ENCODE measurements at regions not wholly inside any gene's neighbourhood (a gene's known extent, or its start where the extent isn't known, plus 50 kb on each side); places are given as distances from the start of the nearest gene placed in this dataset.

DNA sequence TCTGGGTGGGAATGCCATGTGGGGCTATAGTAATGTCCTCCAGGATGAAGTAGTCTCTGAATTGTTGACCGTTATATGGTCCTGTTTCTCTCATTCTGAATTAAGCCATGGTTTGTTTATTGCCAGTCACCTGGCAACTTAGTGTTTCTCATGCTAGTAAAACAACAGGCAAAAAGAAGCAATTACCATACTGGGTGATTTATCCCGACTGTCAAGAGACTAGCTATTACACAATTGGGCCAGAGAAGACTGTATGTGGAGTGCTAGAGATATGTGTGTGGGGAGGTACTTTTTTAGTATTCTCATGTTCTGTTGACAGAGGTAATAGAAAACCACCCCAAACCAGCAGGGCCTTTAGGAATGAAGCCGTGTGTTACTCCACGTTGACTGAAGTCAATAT lies 258.2 kb downstream of the TDRD3 start:
- TF ChIP-seq CTCF (IDR thresholded peaks at IDR 0.05): no peak
- DNase-seq (ENCODE audit: low spot score) (no peak), ATAC-seq (ENCODE audit: low FRiP score) (peak; percentile 64)

DNA sequence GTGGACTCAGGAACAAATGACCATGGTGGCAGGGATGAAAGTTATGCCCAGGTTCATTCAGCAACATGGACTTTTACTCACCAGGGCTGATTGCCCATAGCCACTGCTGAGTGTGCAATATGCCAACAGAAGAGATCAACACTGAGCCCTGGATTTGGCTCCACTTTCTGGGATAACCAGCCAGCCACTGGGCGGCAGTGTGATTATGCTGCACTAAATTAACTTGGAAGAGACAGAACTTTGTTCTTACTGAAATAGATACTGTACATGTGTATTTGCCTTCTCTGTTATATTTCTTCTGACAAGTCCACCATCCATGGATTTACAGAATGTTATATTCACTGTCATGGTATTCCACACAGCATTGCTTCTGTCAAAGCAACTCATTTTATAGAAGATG lies 257.4 kb downstream of the TDRD3 start:
- ATAC-seq (ENCODE audit: low FRiP score) (peak; percentile 75), DNase-seq (ENCODE audit: low spot score) (no peak)
- no peak for TF ChIP-seq CTCF (IDR thresholded peaks at IDR 0.05)

DNA sequence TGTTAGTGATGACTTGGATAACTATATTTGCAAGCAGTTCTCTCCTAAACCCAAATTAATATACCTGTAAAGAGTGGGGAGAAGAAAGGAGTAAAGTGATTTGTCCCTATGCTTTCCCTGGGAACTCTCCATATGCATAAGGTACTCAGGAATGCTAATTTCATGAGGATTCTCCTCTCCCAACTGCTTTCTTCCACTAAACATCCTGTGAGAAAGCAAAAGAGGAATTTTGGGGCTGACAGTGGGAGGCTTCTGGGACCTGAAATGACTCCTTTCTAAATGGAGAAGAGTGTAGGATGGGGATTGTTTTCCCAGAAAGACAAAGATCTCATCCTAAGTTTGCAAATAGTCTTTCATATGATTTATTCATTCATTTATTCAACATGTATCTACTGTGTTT lies 250.5 kb downstream of the TDRD3 start:
- TF ChIP-seq CTCF (IDR thresholded peaks at IDR 0.05): no peak
- DNase-seq (ENCODE audit: low spot score): no peak
- no peak for ATAC-seq (ENCODE audit: low FRiP score)

DNA sequence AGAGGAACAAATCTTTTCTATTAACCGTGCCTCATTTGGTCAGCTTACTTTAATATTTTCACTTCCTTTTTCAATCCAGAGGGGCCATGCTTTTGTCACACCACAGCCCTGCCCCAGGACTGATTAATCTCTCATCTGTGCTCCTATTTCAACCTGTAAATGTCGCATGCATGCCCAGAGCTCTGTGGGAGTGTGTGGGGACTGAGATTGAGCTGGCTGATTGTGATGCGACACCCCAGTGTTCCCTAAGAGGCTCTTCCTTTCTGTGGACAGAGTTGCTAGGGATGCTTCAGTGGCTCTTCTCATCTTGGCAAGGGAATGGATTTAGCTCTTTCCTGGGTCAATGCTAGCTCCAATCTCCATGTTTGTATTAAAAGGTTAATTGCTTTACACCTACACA lies 249.6 kb downstream of the TDRD3 start:
- TF ChIP-seq CTCF (IDR thresholded peaks at IDR 0.05): no peak
- ATAC-seq (ENCODE audit: low FRiP score) (no peak), DNase-seq (ENCODE audit: low spot score) (no peak)

DNA sequence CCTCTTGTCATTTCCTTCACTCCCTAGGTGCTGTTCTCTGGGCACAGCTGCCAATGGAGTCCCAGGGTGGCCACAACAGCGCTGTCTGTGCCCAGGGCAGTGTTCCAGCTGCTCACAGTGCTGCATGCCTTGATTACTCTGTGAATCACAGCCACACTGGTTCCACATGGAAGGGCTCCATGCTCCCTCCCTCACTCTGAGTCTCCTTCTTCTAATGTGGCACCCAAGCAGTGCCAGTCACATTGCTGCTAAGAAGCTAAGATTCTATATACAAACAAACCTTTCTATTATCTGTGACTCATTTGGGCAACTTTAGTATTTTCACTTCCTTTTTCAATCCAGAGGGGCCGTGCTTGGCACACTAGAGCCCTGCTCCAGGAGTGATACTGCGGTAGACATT lies 248.7 kb downstream of the TDRD3 start:
- DNase-seq (ENCODE audit: low spot score) (no peak), ATAC-seq (ENCODE audit: low FRiP score) (no peak)
- TF ChIP-seq CTCF (IDR thresholded peaks at IDR 0.05): no peak

- DNase-seq (ENCODE audit: low spot score) (no peak), ATAC-seq (ENCODE audit: low FRiP score) (no peak)
- no peak for TF ChIP-seq CTCF (IDR thresholded peaks at IDR 0.05)
Observed at GRCh38 chr13:60642552-60642951, 245.5 kb downstream of the TDRD3 start.

GRCh38 chr13:60629158-60629557 lies 232.1 kb downstream of the TDRD3 start:
- DNase-seq (ENCODE audit: low spot score): no peak
- TF ChIP-seq CTCF (IDR thresholded peaks at IDR 0.05): no peak
- ATAC-seq (ENCODE audit: low FRiP score): no peak

Measured in omental fat pad (tissue), 3 donors.